Mucosa of gallbladder (tissue), 1 donor: ENCODE measurements at regions not wholly inside any gene's neighbourhood (a gene's known extent, or its start where the extent isn't known, plus 50 kb on each side); places are given as distances from the start of the nearest gene placed in this dataset.

Experiments used
- DNase-seq: peaks from one replicate; pipeline ENCODE4 v3.0.0-alpha.2; 2020; ENCODE audit warnings: low spot score
- donor health status: DM: no; HTN: no; CAD: no.

DNA sequence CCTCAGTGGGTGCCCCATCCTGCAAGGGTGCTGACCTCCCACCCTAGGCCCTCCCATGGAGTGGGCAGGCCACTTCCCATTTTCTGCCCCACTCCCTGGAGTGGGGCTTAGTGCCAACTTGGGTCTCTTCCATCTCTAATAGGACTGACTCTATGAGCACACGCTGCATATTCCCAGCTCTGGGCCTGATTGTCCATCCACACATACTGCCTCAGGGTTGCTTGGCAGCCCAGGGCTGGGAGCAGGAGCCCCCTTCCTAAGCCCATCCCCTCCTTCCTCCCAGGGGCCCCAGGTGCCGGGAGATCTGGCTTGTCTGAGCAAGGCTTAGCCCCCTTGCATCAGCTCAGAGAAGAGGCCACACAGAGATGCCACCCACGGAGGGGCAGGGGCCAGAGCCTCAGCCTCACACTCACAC lies 55.1 kb downstream of the PJA1 start:
- no peak for DNase-seq

DNA sequence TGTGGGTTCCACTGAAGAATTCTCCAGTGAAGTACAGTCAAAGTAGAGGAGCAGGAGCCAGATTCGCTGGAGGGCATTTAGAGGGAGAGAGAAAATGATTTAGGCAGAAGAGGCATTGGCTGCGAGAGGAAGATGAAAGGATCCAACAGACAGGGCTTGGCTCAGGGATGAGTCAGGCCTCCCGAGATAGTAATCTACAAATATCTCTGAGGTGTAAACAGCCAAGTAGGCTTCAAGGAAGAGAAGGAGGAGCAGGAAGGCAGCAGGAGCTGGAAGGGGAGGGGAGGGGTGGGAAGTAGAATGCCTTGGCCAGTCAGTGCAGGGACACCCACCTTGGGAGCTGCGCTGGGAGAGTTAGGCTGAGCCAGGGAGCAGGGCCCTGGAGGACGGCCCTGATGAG lies 55.5 kb downstream of the PJA1 start:
- DNase-seq = no peak

DNA sequence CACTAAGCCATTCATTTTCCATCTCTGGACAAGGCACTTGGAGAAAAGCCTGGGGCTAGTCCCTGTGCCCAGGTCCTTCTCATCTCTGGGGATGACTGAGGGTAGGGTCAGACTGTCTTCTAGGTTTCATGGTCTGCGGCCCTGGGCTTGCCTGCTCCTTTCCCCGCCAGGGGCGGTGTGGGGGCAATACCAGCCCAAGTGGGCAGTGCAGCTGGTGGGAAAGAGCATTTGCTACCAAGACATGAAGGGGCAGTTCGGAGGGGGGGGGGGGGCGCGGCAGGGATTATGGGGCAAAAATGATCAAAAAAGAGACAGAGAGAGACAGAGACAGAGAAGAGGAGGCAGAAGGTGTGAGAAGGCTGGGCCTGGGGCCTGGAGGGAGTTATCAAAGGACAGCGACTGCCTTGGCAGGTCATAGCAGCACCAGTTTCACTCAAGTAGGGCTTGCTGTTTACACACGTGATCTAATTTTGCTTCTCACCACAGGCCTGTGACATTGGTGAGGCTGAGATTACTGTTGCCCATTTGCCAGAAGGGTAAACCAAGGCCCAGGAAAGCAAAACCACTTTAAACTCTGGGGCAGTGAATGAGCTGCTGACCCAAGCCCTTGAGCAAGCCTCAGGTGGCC lies 56.1 kb downstream of the PJA1 start:
- DNase-seq = no peak

DNA sequence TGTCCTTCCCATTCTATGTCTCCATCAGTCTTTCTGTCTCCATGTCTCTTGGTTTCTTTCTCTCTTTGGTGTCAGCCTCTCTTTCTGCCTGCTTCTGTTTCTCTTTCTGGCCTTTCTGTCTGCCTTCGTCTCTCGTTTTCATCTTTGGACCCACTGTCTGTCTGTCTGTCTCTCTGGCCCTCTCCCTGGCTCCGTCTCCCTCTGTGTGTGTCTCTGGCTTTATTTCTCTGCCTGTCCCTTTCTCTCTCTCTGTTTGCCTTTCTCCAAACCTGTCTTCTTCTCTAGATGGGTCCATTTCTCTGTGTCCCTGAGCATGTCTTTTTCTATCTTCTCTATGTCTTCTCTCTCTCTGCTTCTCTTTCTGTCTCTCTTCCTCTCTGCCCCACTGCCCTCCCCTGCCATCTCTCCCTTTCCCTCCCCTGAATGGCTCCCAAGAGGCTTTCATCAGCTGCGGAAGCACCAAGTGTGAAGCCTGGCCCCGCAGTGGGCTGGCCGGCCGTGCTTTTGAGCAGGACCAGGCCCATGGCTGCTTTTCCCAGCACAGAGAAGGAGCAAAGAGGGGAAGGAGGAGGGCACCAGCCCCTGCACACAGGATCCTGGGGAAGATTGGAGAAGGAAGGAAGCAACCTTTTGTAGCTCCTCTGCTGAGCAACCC lies 57.4 kb downstream of the PJA1 start:
- DNase-seq = no peak

- DNase-seq = no peak
Measured at GRCh38 chrX:69107231-69107739, 58.0 kb downstream of the PJA1 start.

DNA sequence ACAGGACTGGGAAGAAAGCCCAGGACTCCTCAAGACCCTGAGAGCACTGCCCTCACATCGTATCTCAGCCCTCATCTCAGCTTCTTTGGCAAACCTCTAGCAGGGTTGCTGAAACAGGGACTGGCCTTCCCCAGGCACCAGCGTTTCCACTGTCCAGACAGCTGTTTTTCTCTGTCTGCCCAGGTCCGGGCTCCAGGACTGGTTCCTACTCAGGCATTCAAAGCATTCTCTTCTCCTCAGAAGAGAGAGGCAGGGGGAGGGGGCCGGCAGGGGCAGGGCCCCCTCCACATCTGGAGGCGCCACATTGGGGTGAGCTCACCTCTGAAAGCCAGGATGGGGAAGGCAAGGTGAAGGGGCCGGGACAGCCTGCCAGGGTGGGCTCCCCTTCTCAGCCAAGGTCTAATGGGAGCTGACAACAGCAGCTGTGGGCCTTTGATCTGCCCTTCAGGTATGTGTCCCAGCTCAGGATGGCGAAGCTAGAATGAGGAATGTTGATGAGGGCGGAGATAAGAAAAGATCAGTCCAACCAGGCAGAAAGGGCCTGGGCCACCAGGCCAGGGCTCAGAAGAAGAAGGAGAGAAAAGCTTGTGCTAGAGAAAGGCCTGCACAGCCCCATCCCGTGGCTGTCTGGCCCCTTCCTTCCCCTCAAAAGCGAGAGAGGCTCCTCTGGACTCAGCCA lies 60.4 kb downstream of the PJA1 start:
- DNase-seq = no peak

- no peak for DNase-seq
Measured at GRCh38 chrX:69103539-69103938, 61.7 kb downstream of the PJA1 start.

- DNase-seq = no peak
Measured at GRCh38 chrX:69102612-69103194, 62.5 kb downstream of the PJA1 start.

GRCh38 chrX:69101683-69102251 lies 63.5 kb downstream of the PJA1 start:
- no peak for DNase-seq

- no peak for DNase-seq
Measured at GRCh38 chrX:69100478-69100877, 64.8 kb downstream of the PJA1 start.

DNA sequence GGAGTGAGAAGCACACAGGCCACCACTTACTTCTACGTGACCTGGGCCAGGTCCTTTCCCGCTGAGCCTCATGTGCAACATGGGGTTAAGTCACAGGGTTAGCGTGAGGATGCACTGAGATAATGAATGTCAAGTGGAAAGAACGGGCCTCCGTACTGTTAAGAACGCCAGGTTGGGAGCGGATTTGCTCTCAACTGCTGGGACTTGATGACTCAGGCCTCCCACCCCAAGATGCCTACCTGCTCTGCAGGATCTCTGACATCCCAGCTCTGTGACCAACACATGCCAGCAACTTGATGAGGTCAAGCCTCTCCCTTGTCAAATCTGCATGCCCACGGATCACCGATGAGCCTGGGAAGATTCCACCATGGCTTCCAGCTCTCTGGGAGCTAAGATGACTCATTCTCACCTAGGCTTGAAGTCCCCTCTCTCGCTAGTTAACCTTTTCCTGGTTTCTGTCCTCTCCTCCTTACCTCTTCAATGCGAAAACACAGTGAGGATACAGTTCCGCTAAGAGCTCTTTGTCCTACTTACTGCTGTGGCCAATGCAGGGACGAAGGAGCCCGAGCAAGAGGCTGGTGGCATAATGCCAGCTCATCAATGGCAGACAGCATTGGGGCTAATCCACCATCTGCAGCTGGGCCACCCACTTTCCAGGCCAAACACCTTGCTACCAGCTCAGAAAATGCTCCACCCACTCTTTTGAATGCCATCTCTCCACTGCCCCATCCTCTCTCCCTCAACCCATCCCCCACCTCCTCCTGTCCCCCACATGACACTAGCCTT lies 67.6 kb downstream of the PJA1 start:
- DNase-seq = no peak

- DNase-seq = no peak
Measured at GRCh38 chrX:69096963-69097362, 68.3 kb downstream of the PJA1 start.

DNA sequence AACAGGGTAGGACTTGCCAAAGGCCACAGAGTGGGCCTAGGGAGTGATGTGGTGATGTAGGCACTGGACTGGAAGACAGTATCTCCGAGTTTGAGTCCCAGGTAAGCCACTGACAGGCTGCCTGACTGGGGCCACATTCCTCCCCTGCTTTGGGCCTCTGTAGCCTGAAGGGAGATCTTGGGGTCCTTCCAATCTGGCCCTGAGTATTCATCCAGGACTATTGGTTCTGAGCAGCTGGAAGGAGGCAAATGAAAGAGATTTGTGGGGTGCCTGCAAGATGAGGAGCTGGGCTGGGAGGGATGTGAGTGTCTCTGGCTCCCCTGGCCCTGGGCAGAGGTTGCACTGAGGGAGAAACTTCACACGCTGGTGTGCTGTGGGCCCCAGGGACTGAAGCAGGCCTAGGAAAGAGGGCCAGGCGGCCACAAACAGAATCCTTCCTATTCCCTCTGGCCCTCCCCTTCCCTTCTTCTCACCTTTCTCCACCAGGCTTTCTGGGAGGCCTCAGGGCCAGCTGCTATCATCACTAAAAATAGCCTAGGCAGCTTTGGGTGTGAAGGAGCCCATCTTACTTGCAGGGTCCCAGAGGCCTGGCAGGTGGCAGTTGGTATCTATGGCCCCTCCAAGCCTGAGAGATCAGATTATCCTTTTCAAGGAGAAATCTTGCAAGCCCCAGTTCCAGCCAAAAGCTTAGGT lies 70.1 kb downstream of the PJA1 start:
- no peak for DNase-seq

DNA sequence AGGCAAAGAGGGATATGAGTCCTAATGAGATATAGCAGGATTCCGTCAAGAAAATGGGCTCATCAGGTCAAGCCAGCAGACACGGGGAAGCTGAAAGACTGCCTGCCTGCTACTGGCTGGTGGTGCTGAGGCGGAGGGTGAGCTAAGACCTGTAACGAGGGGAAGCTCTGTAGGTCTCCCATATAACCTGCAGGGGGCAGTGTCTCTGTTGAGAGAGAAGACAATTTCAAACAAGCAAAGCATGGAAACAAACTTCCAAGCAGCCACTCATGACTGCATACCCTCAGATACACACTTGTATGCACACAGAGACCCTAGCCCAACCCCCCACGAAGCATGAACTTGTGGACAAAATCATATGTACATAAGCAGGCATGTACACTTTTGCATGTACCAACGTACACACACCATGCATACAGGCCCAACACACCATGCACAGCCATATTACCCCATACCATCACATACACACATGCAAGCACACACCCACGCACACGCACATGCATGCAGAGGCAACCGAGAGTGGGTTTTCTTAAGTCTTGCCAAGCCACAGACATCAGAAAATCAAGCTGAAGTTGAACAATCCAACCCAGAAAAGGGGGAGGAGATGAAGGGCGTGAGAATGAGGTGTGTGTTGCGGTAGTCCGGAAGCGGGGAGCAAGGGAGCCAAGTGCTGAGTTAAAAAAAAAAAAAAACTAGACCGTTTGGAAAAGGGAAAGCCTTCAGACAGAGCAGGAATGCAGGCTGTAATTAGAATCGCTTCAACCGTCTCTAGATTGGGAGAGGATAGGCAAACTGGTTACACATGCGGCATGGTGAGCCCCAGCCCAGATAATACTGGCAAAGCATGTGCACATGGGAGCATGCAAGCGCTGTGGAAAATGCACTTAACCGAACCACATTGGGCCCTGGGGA lies 71.0 kb downstream of the PJA1 start:
- DNase-seq = peak; percentile 40

DNA sequence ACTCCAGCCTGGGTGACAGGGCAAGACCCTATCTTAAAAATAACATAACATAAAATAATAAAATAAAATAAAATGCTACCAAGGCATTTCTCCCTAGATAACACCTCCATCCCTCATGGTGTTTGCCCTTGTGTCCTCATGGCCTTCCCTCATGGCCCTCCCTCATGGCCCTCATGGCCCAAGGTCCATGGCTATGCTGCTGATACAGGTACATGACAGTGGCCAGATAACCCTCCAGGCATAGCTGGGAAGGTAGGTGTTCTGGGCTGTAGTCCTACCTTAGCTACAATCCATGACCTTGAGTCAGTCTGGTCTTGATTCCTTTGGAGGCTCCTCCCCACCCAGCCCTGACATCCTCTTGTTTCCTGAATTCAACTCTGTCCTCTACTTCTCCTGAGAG lies 75.2 kb downstream of the PJA1 start:
- DNase-seq = no peak

DNA sequence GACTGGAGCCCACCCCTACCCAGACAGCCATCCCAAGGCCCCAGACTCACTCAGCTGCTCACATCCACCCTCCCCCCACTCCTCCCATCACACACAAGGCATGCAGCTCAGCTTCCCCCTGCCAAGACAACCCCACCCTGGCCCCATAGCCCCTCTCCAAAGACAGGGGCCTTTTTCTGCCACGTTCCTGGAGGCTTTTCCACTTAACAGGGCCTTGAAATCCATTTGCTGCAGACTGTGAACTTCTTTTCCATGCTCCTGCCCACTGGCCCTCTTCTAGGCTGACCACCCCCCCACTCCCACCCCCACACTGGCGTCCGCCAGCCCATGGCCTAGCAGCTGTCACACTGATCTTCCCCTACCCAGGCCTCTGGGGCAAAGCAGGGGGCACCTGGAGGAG lies 76.0 kb downstream of the PJA1 start:
- DNase-seq = no peak

DNA sequence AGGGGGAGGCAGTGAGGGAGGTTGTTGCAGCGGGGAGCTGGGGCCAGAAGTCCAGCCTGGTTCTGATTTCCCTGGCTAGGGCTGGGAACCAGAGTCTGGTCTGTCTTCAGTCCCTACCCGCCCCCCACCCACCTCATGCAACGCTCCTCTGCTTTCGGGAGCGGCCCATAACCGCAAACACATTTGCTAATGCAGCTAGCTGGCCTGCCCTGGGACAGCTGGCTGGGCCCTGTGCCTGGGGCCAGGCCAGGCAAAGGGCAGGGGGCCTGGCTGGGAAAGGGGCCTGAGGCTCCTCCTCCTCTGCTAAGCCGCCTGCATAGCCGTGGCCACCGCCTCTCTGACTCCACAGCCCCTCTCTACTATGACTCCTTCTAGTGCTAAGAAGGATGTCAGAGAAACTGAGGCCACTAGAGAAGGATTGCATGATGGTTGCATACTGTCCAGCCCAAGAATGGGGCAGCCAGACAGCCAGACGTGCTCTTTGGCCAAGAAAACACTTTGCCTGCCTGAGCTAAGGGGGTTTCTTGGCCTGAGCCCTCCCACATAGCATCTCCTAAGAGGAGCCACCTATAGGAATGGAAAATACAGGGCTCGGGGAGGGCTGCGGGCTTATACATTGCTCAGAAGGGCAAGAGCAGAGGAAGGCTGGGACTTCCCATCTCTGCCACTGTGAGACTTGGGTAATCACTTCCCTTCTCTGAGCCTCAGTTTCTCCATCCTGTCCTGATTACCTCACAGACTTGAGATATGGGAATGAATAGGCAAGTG lies 76.9 kb downstream of the PJA1 start:
- DNase-seq = no peak

DNA sequence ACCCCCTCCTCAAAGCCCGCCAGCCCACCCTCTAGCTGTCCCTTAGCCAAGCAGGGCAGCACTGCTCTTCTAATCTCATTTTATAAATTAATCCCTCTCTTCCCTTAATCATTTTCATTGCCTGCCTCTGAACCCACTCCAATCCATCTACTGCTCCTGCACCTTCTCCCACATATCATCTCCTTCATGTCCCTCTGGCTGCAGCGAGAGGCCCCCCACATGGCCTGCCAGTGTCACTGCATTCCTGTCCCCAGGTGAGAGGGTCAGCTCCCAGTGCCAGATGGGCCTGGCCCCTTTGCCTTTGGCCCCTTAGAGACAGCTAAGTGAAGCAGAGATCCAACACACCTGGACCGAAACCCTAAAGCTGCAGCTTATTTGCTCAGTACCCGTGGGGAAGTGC lies 79.4 kb downstream of the PJA1 start:
- no peak for DNase-seq

- no peak for DNase-seq
Measured at GRCh38 chrX:69085151-69085550, 80.1 kb downstream of the PJA1 start.
